ENCODE measurements at regions not wholly inside any gene's neighbourhood (a gene's known extent, or its start where the extent isn't known, plus 50 kb on each side); places are given as distances from the start of the nearest gene placed in this dataset.

- DNase-seq, result no peak
Measured at GRCh38 chr17:77590951-77591735, 367.4 kb upstream of the TNRC6C start.

GRCh38 chr17:77592106-77592865 is 366.2 kb upstream of the TNRC6C start:
- DNase-seq, result no peak

- no peak for DNase-seq
Measured at GRCh38 chr17:77593081-77593480, 365.4 kb upstream of the TNRC6C start.

GRCh38 chr17:77594416-77595209 is 363.9 kb upstream of the TNRC6C start:
- no peak for DNase-seq

- no peak for DNase-seq
Measured at GRCh38 chr17:77596491-77597417, 361.7 kb upstream of the TNRC6C start.

GRCh38 chr17:77597418-77598240 is 360.9 kb upstream of the TNRC6C start:
- DNase-seq, result no peak

- no peak for DNase-seq
Measured at GRCh38 chr17:77598241-77598620, 360.3 kb upstream of the TNRC6C start.

- DNase-seq, result no peak
Measured at GRCh38 chr17:77599699-77600098, 358.8 kb upstream of the TNRC6C start.

- DNase-seq, result no peak
Measured at GRCh38 chr17:77600346-77600745, 358.2 kb upstream of the TNRC6C start.

- no peak for DNase-seq
Measured at GRCh38 chr17:77601054-77601979, 357.2 kb upstream of the TNRC6C start.

- no peak for DNase-seq
Measured at GRCh38 chr17:77602062-77602746, 356.3 kb upstream of the TNRC6C start.

- DNase-seq, result no peak
Measured at GRCh38 chr17:77602883-77603640, 355.4 kb upstream of the TNRC6C start.

GRCh38 chr17:77604301-77604972 is 354.1 kb upstream of the TNRC6C start:
- no peak for DNase-seq

GRCh38 chr17:77604973-77605313 is 353.6 kb upstream of the TNRC6C start:
- DNase-seq, result no peak

- no peak for DNase-seq
Measured at GRCh38 chr17:77606146-77606864, 352.2 kb upstream of the TNRC6C start.

GRCh38 chr17:77606865-77607210 is 351.7 kb upstream of the TNRC6C start:
- no peak for DNase-seq

GRCh38 chr17:77607606-77608005 is 350.9 kb upstream of the TNRC6C start:
- DNase-seq, result no peak

- no peak for DNase-seq
Measured at GRCh38 chr17:77608431-77608830, 350.1 kb upstream of the TNRC6C start.

All from bone marrow (tissue), 2 donors.